NCI-H1930 (cell line): ENCODE measurements at regions not wholly inside any gene's neighbourhood (a gene's known extent, or its start where the extent isn't known, plus 50 kb on each side); places are given as distances from the start of the nearest gene placed in this dataset.
"Not testable (repeated sequence)": the region's sequence is repeated elsewhere in the genome, so short reads cannot be mapped to it uniquely, and the experiment has no call there.

Source experiments
- DNase-seq, 2 experiments: peaks; one replicate each; lab custom pipeline; 2025; lab: John Stamatoyannopoulos, UW

DNA sequence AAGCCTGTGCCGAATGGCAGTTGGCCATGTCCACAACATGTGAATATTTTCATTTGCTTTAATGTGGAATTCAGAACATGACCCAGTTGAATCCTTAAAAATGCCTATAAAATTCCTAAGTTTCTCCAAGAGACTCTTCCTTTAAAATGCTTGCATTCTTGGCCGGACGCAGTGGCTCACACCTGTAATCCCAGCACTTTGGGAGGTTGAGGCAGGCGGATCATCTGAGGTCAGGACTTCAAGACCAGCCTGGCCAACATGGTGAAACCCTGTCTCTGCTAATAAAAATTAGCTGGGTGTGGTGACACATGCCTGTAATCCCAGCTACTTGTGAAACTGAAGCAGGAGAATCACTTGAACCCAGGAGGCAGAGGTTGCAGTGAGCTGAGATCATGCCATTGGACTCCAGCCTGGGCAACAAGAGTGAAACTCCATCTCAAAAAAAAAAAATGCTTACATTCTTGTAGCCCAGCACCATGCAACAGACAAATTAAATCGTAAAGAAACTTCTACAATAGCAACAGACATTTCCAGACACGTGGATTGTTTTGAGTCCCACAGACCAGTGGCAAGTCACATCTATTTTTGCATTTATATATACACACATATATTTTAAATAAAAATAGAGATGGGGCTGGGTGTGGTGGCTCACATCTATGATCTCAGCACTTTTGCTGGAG is 274.4 kb downstream of the GOLGA6L6 start:
- DNase-seq, result not testable (repeated sequence)

DNA sequence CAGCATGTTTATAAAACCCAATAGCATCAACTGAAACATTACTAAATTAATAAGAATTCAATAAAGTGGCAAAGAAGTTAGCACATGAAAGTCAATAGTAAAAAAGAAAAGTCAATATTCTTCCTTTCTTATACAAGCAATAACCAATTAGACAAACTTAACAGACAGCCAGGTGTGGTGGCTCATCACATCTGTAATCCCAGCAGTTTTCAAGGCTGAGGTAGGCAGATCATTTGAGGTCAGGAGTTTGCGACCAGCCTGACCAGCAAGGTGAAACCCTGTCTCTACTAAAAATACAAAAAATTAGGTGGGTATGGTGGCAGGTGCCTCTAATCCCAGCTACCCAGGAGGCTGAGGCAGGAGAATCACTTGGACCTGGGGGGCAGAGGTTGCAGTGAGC is 275.9 kb downstream of the GOLGA6L6 start:
- DNase-seq, result not testable (repeated sequence)

DNA sequence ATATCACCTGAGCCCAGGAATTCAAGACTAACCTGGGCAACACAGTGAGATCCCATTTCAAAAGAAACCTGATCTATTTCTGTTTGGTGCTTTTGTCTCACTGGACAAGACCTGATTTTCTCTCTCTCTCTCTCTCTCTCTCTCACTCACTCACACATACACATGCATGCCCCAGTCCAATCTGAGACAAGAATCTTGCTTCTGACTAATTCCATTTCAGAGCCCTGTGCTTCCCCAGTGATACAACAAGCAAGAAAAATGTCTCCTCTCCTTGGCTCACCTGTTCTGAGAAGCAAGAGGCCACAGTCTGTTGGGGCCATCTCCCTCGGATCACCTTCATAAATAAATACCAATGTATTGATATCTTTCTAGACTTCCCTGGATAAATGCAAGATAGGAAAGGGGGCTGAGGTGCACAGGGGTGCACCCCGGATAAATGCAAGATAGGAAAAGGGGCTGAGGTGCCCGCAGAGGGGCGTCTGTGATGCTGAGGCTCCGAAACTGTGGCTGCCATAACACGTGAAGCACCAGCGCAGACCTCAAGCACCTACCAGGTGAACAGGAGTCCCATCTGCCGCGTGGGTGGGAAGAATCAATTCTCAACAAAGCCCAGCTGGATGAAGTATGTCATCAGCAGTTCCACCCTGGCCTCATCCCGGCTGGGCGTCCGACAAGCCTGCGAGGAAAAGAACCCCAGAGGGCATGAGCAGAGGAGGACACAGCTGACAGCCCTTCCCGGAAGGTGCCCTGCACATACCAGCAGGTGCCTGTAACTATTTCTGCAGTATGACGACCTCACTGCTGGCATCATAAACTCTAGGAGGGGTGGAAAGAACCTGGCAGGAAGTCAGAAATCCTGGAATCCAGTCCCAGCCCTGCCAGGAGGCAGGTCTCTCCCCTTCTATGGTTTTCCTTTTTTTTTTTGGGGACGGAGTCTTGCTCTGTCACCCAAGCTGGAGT is 280.0 kb downstream of the GOLGA6L6 start:
- not testable (repeated sequence) for DNase-seq

DNA sequence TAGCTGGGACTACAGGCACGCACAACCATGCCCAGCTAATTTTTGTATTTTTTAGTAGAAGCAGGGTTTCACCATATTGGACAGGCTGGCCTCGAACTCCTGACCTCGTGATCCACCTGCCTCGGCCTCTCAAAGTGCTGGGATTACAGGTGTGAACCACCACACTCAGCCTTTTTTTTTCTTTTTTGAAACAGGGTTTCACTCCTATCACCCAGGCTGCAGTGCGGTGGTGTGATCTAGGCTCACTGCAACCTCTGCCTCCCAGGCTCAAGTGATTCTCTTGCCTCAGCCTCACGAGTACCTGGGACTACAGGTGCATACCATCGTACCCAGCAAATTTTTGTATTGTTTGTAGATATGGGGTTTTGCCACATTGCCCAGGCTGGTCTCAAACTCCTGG is 280.9 kb downstream of the GOLGA6L6 start:
- DNase-seq, result not testable (repeated sequence)

DNA sequence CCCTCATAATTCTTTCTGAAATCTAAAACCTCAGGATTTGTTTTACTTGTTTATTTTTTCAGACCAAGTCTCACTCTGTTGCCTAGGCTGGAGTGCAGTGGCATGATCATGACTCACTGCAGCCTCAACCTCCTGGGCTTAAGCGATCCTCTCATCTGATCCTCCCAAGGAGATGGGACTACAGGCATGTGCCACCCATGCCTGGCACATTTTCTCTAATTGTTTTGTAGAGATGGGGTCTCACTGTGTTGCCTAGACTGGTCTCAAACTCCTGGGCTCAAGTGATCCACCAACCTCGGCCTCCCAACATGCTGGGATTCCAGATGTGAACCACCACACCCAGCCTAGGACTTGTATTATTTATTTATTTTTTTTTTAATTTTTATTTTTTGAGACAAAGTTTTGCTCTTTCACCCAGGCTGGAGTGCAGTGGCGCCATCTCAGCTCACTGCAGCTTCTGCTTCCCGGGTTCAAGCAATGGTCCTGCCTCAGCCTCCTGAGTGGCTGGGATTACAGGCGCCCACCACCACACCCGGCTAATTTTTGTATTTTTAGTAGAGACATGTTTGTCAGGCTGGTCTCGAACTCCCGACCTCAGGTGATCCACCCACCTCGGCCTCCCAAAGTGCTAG is 281.9 kb downstream of the GOLGA6L6 start:
- DNase-seq, result not testable (repeated sequence)

GRCh38 chr15:20256394-20256793 is 285.2 kb downstream of the GOLGA6L6 start:
- DNase-seq, result not testable (repeated sequence)

DNA sequence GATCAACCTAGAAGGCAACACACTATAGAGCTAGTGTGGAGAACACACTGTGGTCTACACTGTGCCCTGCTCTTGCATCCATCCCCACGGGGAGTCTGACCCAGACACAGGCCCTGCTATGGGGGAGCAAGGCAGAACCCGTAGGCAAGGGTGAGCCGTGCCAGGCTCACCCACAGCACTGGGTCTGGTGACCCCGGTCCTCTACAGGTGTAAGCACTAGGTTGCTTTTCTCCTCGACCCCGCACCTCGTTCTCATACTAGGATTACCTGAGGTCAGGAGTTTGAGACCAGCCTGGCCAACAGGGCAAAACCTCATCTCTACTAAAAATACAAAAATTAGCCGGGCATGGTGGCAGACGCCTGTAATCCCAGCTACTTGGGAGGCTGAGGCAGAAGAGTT is 286.0 kb downstream of the GOLGA6L6 start:
- DNase-seq, result not testable (repeated sequence)

- not testable (repeated sequence) for DNase-seq
Observed at GRCh38 chr15:20253047-20253615, 288.5 kb downstream of the GOLGA6L6 start.

DNA sequence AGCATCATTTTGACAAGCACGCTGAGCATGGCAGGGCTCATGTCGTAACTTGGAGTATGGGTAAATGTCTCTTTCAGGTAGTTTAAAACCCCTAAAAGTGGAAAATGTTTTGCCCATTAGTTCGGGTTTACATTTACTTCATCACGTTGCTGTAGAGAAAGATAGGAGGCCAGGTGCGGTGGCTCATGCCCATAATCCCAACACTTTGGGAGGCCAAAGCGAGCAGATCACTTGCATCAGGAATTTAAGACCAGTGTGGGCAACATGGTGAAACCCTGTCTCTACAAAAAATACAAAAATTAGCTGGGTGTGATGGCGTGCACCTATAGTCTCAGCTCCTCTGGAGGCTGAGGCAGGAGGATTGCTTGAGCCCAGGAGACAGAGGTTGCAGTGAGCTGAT is 289.6 kb downstream of the GOLGA6L6 start:
- DNase-seq, result not testable (repeated sequence)

DNA sequence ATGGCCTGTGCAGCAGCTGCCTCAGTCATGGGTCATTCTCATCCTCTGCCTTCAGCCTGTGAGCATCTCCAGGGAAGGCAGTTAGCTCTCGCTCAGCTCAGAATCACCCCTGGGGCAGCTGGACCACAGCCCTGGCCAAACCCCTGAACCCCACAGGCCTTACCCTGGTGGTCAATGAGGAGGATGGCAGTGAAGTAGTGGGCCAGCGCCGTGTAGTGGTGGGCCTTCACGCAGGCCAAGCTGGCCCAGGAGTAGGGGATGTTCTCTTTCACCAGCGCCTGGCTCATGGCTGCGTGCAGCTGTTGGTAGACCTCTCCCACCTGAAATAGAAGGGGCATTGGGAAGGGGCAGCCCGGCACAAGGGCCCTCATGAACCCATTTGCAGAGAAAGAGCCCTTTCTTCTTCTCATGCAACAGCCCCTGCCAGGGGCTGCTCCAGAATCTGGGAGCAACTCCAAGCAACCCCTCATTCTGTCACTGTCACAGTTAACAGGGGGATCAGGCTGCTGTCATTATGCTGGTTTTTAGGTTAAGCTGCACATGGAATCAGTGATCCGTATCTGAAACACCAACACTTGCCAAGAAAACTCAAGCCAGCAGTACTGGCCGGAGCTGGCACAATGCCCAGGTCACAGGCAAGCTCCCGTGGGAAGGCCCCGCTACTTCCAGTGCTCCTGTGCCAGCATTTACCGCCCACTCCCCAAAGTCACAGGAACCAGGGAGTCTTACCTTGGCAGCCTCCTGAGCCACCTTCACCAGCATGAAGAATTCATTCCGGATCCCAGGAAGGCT is 290.2 kb downstream of the GOLGA6L6 start:
- not testable (repeated sequence) for DNase-seq

DNA sequence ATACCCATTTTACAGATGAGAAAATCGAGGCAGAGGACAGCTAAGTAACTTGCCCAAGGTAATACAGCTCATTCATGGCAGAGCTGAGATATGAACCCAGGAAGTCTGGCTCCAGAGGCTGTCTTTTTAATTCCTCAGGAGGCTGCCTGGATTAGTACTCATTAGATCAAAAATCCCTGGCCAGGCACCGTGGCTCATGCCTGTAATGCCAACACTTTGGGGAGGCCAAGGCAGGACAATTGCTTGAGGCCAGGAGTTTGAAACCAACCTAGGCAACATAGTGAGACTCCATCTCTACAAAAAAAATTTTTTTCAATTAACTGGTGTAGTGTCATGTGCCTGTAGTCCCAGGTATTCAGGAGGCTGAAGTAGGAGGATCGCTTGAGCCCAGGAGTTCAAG is 291.4 kb downstream of the GOLGA6L6 start:
- not testable (repeated sequence) for DNase-seq

GRCh38 chr15:20249677-20249970 is 292.0 kb downstream of the GOLGA6L6 start:
- DNase-seq, result not testable (repeated sequence)

DNA sequence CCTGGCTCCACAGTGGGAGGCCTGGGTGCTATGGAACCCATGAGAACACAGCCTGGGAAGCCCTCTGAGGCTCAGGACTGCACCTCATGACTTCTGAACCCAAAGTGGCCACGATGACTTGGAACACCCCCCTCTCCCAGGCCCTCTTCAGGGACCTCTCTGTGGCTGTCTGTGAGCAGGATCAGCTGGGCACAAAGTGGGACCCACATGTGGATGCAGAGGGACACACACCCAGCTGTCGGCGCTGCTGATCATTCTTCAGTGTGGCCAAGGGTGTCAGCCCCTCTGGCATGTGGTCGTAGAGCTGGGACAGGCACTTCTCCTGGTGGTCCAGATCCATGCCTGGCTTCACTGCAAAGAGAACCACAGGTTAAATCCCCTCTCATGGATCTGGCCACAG is 293.2 kb downstream of the GOLGA6L6 start:
- DNase-seq, result not testable (repeated sequence)

DNA sequence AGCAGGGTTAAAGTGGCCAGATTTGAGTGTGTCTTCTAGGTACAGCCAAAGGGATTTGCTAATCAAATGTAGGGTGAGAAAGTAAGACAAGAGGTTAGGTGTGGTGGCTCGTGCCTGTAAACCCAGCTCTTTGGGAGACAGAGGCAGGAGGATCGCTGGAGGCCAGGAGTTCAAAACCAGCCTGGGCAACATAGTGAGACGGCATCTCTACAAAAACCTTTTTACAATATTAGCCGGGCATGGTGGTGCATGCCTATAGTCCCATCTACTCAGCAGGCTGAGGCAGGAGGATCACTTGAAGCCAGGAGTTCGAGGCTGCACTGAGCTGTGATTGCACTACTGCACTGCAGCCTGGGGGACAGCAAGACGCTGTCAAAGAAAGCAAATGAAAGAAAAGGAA is 294.5 kb downstream of the GOLGA6L6 start:
- DNase-seq, result not testable (repeated sequence)

DNA sequence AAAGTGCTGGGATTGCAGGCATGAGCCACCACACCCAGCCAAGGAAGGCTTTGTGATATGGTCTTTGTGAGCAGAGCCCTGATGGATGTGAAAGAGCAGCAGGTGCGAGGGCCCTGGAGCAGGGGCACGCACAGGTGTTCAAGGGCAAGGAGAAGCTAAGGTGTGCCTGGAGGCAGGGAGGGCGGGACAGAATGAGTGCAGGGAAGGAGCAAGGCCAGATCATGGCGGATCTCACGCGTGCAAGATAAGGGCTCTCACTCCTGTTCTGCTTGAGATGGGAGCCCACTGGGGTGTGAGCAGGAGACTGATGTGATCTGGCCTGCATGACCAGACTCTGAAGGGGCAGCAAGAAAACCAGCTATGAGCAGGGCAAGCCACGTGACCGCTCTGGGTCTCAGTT is 295.0 kb downstream of the GOLGA6L6 start:
- not testable (repeated sequence) for DNase-seq

- not testable (repeated sequence) for DNase-seq
Observed at GRCh38 chr15:20245856-20246255, 295.7 kb downstream of the GOLGA6L6 start.

DNA sequence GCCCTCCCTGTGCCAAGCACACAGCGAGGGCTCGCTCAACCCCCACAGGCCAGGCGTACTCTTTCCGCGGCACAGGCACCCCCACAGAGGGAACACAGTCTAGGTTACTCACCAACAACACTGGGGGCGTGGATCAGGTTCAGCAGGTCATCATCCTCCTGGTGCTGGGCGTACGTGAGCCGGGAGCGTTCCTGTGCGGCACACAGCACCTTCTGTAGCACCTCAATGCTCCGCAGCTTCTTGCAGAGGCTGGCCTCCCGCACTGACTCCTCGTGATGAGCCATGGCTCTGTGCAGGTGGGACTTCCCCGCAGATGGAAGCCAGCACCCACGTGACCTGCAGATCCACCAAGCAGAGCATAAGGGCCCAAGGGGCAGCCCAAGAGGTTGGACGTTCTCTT is 296.8 kb downstream of the GOLGA6L6 start:
- DNase-seq, result not testable (repeated sequence)

DNA sequence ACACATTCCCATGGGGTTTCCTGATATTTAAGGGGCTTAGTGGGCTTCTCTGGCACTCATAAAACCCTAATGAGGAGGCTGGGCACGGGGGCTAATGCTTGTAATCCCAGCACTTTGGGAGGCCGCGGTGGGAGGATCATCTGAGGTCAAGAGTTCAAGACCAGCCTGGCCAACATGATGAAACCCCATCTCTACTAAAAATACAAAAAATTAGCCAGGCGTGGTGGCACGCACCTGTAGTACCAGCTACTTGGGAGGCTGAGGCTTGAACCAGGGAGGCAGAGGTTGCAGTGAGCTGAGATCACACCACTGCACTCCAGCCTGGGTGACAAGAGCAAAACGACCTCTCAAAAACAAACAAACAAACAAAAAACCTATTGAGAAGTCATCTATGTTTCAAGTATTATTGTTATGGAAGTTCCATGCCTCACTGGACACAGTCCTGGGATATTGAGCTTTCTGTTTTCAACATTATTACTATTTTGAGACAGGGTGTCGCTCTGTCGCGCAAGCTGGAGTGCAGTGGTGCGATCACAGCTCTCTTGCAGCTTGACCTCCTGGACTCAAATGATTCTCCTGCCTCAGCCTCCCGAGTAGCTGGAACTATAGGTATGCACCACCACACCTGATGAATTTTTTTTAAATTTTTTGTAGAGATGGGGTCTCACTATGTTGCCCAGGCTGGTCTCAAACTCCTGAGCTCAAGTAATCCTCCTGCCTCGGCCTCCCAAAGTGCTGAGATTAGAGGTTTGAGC is 297.9 kb downstream of the GOLGA6L6 start:
- DNase-seq, result not testable (repeated sequence)

GRCh38 chr15:20240366-20240917 is 301.2 kb downstream of the GOLGA6L6 start:
- DNase-seq, result not testable (repeated sequence)

- DNase-seq, result not testable (repeated sequence)
Observed at GRCh38 chr15:20239186-20239585, 302.4 kb downstream of the GOLGA6L6 start.
